Neutrophil (primary cell): ENCODE measurements at regions not wholly inside any gene's neighbourhood (a gene's known extent, or its start where the extent isn't known, plus 50 kb on each side); places are given as distances from the start of the nearest gene placed in this dataset.

Experiments
- H3K27ac ChIP-seq: fragments of 200-600 bp; sonication (generic); 2 replicates; pipeline ENCODE4 v1.5.1; 2016; ENCODE audit warnings: mild to moderate bottlenecking, moderate library complexity
- H3K27me3 ChIP-seq: fragments of 200-600 bp; sonication (generic); 2 replicates; pipeline ENCODE4 v1.6.0; 2016; ENCODE audit warnings: mild to moderate bottlenecking
- H3K36me3 ChIP-seq: fragments of 200-600 bp; sonication (generic); 2 replicates; pipeline ENCODE4 v1.5.1; 2017
- H3K4me1 ChIP-seq, 2 experiments: fragments of 200-600 bp in 1 of 2; sonication (generic) in 1 of 2; 1 replicate in 1 of 2; 2 replicates in 1 of 2; pipeline versions ENCODE4 v1.5.1 to v1.6.1; 2013 to 2016; ENCODE audit warnings: low read depth in 1 of 2, low read length in 1 of 2, mild to moderate bottlenecking in 1 of 2, moderate library complexity in 1 of 2; ENCODE audit not compliant: control insufficient read depth in 1 of 2, insufficient read depth in 1 of 2
- H3K4me3 ChIP-seq, 2 experiments: fragments of 200-600 bp in 1 of 2; sonication (generic) in 1 of 2; 1 replicate in 1 of 2; 2 replicates in 1 of 2; pipeline ENCODE4 v1.5.1; 2013 to 2016; ENCODE audit warnings: low read depth in 1 of 2, low read length in 1 of 2, mild to moderate bottlenecking in 1 of 2, moderate library complexity in 1 of 2
- H3K9me3 ChIP-seq: fragments of 200-600 bp; sonication (generic); 2 replicates; pipeline ENCODE4 v1.5.1; 2016
- TF ChIP-seq, protein P1 (sequence below): fragments of 200-600 bp; sonication (generic); IDR thresholded peaks from 2 replicates; pipeline ENCODE4 v1.5.1; 2016; ENCODE audit warnings: antibody characterized with exemption

DNA sequence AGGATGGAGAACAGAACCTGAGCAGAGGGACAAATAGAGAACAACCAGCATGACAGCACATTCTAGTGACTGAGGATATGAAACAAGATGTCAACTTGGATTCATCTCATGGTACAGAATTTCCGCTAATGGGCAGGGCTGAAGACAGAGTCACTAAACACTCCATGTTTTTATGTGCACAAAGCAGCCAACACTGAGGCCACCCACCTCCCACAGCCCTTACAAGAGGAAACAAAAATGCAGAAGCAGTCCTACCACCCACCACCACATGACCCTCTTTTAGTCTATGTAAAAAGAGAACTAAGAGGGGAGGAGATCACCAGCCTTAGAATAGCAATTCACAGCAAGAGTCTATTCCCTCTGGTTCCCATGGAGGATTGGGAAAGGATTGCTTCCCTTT lies 131.4 kb upstream of the UBE2E2 start:
- Histone ChIP-seq H3K27me3 (no peaks in the 10 kb centered on the region), H3K4me3 (no peak overlapping the region), H3K4me1 (no peaks in the 10 kb centered on the region), H3K9me3 (no peaks in the 10 kb centered on the region), H3K27ac (no peak overlapping the region), H3K36me3 (no peaks in the 10 kb centered on the region)
- TF ChIP-seq, protein P1, sequence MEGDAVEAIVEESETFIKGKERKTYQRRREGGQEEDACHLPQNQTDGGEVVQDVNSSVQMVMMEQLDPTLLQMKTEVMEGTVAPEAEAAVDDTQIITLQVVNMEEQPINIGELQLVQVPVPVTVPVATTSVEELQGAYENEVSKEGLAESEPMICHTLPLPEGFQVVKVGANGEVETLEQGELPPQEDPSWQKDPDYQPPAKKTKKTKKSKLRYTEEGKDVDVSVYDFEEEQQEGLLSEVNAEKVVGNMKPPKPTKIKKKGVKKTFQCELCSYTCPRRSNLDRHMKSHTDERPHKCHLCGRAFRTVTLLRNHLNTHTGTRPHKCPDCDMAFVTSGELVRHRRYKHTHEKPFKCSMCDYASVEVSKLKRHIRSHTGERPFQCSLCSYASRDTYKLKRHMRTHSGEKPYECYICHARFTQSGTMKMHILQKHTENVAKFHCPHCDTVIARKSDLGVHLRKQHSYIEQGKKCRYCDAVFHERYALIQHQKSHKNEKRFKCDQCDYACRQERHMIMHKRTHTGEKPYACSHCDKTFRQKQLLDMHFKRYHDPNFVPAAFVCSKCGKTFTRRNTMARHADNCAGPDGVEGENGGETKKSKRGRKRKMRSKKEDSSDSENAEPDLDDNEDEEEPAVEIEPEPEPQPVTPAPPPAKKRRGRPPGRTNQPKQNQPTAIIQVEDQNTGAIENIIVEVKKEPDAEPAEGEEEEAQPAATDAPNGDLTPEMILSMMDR = no peak

DNA sequence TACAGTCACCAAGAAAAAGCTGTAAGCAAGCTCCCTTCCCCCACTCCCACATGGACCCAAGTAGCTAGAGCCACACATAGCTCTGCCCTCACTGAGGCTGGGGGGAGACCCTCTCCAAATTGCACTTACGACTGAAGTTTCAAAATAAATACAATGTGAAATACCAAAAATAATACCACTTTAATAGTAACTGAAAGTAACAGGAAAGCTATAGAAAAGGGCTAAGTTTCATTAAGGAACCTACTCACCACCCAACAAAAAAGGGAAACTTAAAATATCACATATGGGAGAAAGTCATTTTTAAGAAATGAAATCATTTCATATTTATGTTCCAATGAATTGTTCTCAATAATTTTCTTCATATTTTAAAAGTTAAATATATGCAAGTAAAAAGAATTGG lies 130.4 kb upstream of the UBE2E2 start:
- no peak overlapping the region for H3K27ac ChIP-seq
- H3K36me3 ChIP-seq = no peaks in the 10 kb centered on the region
- no peaks in the 10 kb centered on the region for H3K27me3 ChIP-seq
- no peak overlapping the region for H3K4me3 ChIP-seq
- no peaks in the 10 kb centered on the region for H3K9me3 ChIP-seq
- no peaks in the 10 kb centered on the region for H3K4me1 ChIP-seq
- TF ChIP-seq, protein P1 = no peak

DNA sequence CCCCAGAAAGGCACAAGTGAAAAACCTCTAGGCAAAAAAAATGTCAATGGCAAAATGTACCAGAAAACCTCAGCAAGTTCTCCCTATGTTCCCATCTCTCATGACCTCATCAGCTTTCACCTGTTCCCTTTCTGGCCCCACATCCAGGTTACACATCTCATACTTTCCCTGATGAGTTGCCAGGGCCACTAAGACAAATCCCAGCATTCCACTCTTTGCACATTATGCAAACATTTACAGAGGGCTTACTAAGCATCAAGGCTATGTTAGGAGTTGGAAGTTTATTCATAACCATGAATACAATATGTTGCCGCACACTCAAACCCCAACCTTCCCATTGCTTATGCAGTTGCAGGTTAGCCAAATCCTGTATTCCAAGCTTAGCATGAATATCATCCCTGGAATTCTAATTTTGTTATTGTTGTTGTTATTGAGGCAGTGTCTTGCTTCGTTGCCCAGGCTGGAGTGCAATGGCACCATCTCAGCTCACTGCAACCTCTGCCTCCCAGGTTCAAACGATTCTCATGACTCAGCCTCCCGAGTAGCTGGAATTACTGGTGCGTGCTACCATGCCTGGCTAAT lies 129.3 kb upstream of the UBE2E2 start:
- H3K36me3 ChIP-seq = no peaks in the 10 kb centered on the region
- H3K27ac ChIP-seq = no peak overlapping the region
- no peaks in the 10 kb centered on the region for H3K9me3 ChIP-seq
- TF ChIP-seq, protein P1 = no peak
- no peaks in the 10 kb centered on the region for H3K27me3 ChIP-seq
- no peaks in the 10 kb centered on the region for H3K4me1 ChIP-seq
- H3K4me3 ChIP-seq = no peak overlapping the region

DNA sequence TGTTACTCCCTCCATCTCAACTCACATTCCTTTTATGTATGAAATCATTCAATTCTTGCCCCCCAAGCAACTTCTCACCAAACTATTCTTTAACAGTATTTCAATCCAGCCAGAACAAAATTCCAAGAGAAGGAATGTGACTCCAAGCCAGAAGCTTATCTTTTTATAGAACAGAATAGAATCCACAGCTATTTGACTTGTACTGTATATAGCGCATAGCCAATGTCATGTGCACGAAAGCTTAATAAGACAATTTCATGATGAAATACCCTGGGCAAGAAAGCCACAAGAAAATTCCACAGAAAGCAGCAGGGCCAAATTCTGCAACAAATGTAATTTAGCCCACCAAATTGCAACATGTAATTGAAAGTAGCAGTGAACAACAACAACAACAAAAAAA lies 127.6 kb upstream of the UBE2E2 start:
- TF ChIP-seq, protein P1 = no peak
- H3K36me3 ChIP-seq = no peaks in the 10 kb centered on the region
- H3K27ac ChIP-seq = no peak overlapping the region
- H3K9me3 ChIP-seq = no peaks in the 10 kb centered on the region
- no peak overlapping the region for H3K4me3 ChIP-seq
- no peaks in the 10 kb centered on the region for H3K27me3 ChIP-seq
- no peaks in the 10 kb centered on the region for H3K4me1 ChIP-seq

DNA sequence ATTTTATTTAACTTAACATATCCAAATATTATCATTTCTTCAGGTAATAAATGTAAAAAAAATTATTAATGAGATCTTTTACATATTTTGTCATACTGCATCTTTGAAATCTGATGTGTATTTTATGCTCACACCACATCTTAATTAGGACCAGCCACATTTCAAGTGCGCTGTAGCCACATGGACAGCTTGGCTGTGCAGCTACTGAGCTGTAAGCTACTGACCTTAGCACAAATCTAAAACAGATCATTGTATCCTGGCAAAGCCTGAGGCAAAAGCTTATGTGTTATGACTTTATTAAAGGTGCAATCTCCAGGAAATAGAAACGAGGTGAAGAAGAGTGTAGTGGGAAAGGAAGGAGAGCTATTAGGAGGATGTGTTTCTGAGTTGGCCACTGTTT lies 126.7 kb upstream of the UBE2E2 start:
- no peaks in the 10 kb centered on the region for H3K36me3 ChIP-seq
- TF ChIP-seq, protein P1 = no peak
- no peak overlapping the region for H3K4me3 ChIP-seq
- no peaks in the 10 kb centered on the region for H3K4me1 ChIP-seq
- no peaks in the 10 kb centered on the region for H3K27me3 ChIP-seq
- no peaks in the 10 kb centered on the region for H3K9me3 ChIP-seq
- H3K27ac ChIP-seq = no peak overlapping the region

DNA sequence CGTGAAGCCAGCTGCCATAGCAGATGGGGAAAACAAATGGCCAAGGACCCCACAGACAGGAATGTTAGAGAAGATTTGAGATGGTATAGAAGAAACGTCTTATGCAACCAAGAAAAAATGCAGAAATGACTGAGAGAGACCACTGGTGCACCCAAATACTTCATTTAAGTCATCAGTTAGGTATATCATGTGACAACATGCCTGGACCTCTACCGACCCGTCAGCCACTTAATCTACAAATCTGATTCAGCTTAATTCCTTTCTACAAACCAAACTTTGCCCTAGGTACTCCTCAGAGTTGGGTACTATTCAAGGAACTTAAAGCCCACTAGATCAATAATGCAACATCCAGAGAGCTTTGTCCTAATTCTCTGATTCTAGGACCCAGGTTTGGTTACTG lies 126.0 kb upstream of the UBE2E2 start:
- Histone ChIP-seq H3K4me1 (no peaks in the 10 kb centered on the region), H3K9me3 (no peaks in the 10 kb centered on the region), H3K27me3 (no peaks in the 10 kb centered on the region), H3K36me3 (no peaks in the 10 kb centered on the region), H3K4me3 (no peak overlapping the region), H3K27ac (no peak overlapping the region)
- TF ChIP-seq, protein P1 = no peak
